Transverse colon (tissue), 4 donors: ENCODE measurements at regions not wholly inside any gene's neighbourhood (a gene's known extent, or its start where the extent isn't known, plus 50 kb on each side); places are given as distances from the start of the nearest gene placed in this dataset.

Experiments
- DNase-seq: peaks from one replicate; pipeline ENCODE4 v3.0.0-alpha.2; 2019
- H3K27ac ChIP-seq, 4 donors: fragments of 200-600 bp; sonication (generic); 2 replicates each; pipeline ENCODE4 v1.5.1; 2016 to 2018; ENCODE audit warnings: inconsistent platforms in 4 of 4
- H3K27me3 ChIP-seq: fragments of 200-600 bp; sonication (generic); 2 replicates; pipeline ENCODE4 v1.5.1; 2017; ENCODE audit warnings: inconsistent platforms
- H3K36me3 ChIP-seq, 4 donors: fragments of 200-600 bp; sonication (generic); 2 replicates each; pipeline ENCODE4 v1.5.1; 2017 to 2019; ENCODE audit warnings: inconsistent platforms in 4 of 4
- H3K4me1 ChIP-seq, 4 donors: fragments of 200-600 bp; sonication (generic); 2 replicates each; pipeline ENCODE4 v1.5.1; 2017 to 2020; ENCODE audit warnings: inconsistent platforms in 4 of 4
- H3K4me3 ChIP-seq, 4 donors: fragments of 200-600 bp; sonication (generic); 1 replicate in 1 of 4; 2 replicates in 3 of 4; pipeline versions ENCODE4 v1.5.1 to v1.6.1; 2017 to 2019; ENCODE audit warnings: inconsistent platforms in 4 of 4
- H3K9me3 ChIP-seq, 2 donors: fragments of 200-600 bp; sonication (generic); 2 replicates each; pipeline ENCODE4 v1.5.1; 2017 to 2019; ENCODE audit warnings: inconsistent platforms in 2 of 2
- CTCF ChIP-seq, 5 experiments: fragments of 200-600 bp in 3 of 5; fragments of 450-650 bp in 2 of 5; sonication (generic) in 3 of 5; IDR thresholded peaks; 1 replicate in 2 of 5; 2 replicates in 3 of 5; pipeline ENCODE4 v1.5.1; 2016 to 2017; ENCODE audit warnings: antibody characterized with exemption in 5 of 5, inconsistent platforms in 3 of 5, mild to moderate bottlenecking in 2 of 5, moderate library complexity in 1 of 5
- EP300 ChIP-seq: sonication (generic); formaldehyde crosslinking; IDR thresholded peaks from one replicate; pipeline ENCODE4 v1.6.1; 2017; ENCODE audit warnings: antibody characterized with exemption, low read depth
- POLR2A ChIP-seq: fragments of 450-650 bp; IDR thresholded peaks from one replicate; pipeline ENCODE4 v1.6.1; 2016; ENCODE audit warnings: antibody characterized with exemption, mild to moderate bottlenecking, moderate library complexity
- POLR2AphosphoS5 ChIP-seq, 3 donors: sonication (generic); formaldehyde crosslinking; IDR thresholded peaks; one replicate each; pipeline ENCODE4 v1.6.1; 2016; ENCODE audit warnings: antibody characterized with exemption in 3 of 3
- WGBS, 2 donors: methylation state at CpG; one replicate each; pipeline ENCODE4 v1.1.5; 2018; ENCODE audit warnings: low coverage in 1 of 2; 5-methylcytosine and 5-hydroxymethylcytosine counted together
- in situ Hi-C, 4 donors: fragments of 200-750 bp; cut with MboI; loops; one replicate each; pipeline versions ENCODE4 v1.15.0 to v1.15.1; 2017; ENCODE audit warnings: low sequenced_read_pairs in 3 of 4, low pct_ligation_motif_present in 1 of 4, low pct_unique_long_range_greater_than_20kb in 1 of 4
- intact Hi-C: fragments of 100-400 bp; cut with DNase I; formaldehyde crosslinking; loops from one replicate; pipeline ENCODE4 v1.15.1; 2023; ENCODE audit warnings: low total_unique reads

- 80 to 89% methylated on average over 1 to 8 of the region's 8 CpGs for WGBS, 2 donors
- no peaks in the 10 kb centered on the region for H3K4me1 ChIP-seq
- no peaks in the 10 kb centered on the region for H3K36me3 ChIP-seq
- TF ChIP-seq CTCF (IDR thresholded peaks at IDR 0.05) (no peak), POLR2AphosphoS5 (IDR thresholded peaks at IDR 0.05) (no peak), POLR2A (no peak), EP300 (no peak)
- H3K27ac ChIP-seq: no peak overlapping the region
- H3K9me3 ChIP-seq: no peaks in the 10 kb centered on the region
- intact Hi-C loops: no loop called here
- no peaks in the 10 kb centered on the region for H3K27me3 ChIP-seq
- H3K4me3 ChIP-seq: no peak overlapping the region
- no peak for DNase-seq
- in situ Hi-C loops: loop anchor here in 1 of 4 donors (25.0 kb wide), 1 partner anchor 1732 kb away; no protein-coding TSS in a partner anchor
Measured at GRCh38 chr15:94655249-94655880, 424.0 kb downstream of the MCTP2 start.

- Histone ChIP-seq H3K4me3 (no peak overlapping the region), H3K36me3 (no peaks in the 10 kb centered on the region), H3K27ac (no peak overlapping the region), H3K9me3 (no peaks in the 10 kb centered on the region), H3K27me3 (no peaks in the 10 kb centered on the region), H3K4me1 (peaks cover 0 to 6% (median 0%) of the 10 kb centered on the region in 4 donors)
- no peak for DNase-seq
- 66 to 72% methylated on average over 5 to 7 of the region's 7 CpGs for WGBS, 2 donors
- in situ Hi-C loops (loop anchor here in 1 of 4 donors (10.0 to 25.0 kb wide), 2 partner anchors 629 to 1721 kb away; no protein-coding TSS in a partner anchor), intact Hi-C loops (no loop called here)
- TF ChIP-seq POLR2AphosphoS5 (IDR thresholded peaks at IDR 0.05): no peak
- no peak for TF ChIP-seq EP300
- no peak for TF ChIP-seq CTCF (IDR thresholded peaks at IDR 0.05)
- TF ChIP-seq POLR2A: no peak
Measured at GRCh38 chr15:94665676-94666441, 434.5 kb downstream of the MCTP2 start.

GRCh38 chr15:94666553-94666952, 435.2 kb downstream of the MCTP2 start:
- in situ Hi-C loops: loop anchor here in 1 of 4 donors (10.0 to 25.0 kb wide), 2 partner anchors 628 to 1721 kb away; no protein-coding TSS in a partner anchor
- Histone ChIP-seq H3K36me3 (no peaks in the 10 kb centered on the region), H3K27ac (no peak overlapping the region), H3K4me1 (peaks cover 0 to 6% (median 0%) of the 10 kb centered on the region in 4 donors), H3K4me3 (no peak overlapping the region), H3K9me3 (no peaks in the 10 kb centered on the region), H3K27me3 (no peaks in the 10 kb centered on the region)
- DNase-seq: no peak
- TF ChIP-seq CTCF (IDR thresholded peaks at IDR 0.05): no peak
- intact Hi-C loops: no loop called here
- 48 to 86% methylated on average over 2 to 5 of the region's 5 CpGs for WGBS, 2 donors

DNA sequence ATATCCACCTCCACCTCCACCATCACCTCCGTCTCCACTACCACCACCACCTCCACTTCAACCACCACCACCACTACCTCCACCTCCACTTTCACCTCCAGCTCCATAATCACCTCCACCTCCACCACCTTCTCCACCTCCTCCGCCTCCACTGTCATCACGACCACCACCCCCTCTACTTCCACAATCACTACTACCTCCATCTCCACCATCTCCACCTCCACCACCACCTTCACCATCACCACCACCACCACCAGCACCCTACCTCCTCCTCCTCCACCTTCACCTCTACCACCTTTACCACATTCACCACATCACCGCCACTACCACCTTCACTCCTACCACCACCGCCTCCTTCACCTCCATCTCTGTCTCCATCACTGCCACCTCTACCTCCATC, 435.7 kb downstream of the MCTP2 start:
- Histone ChIP-seq H3K4me1 (peaks cover 0 to 6% (median 0%) of the 10 kb centered on the region in 4 donors), H3K36me3 (no peaks in the 10 kb centered on the region), H3K9me3 (no peaks in the 10 kb centered on the region), H3K27me3 (no peaks in the 10 kb centered on the region), H3K4me3 (no peak overlapping the region), H3K27ac (no peak overlapping the region)
- no peak for TF ChIP-seq CTCF (IDR thresholded peaks at IDR 0.05)
- intact Hi-C loops: no loop called here
- no peak for DNase-seq
- 86 to 91% methylated on average over 5 of the region's 5 CpGs for WGBS, 2 donors
- in situ Hi-C loops: loop anchor here in 1 of 4 donors (10.0 to 25.0 kb wide), 2 partner anchors 628 to 1720 kb away; no protein-coding TSS in a partner anchor
